Progenitor cell of endocrine pancreas (in vitro differentiated cells): ENCODE measurements at regions not wholly inside any gene's neighbourhood (a gene's known extent, or its start where the extent isn't known, plus 50 kb on each side); places are given as distances from the start of the nearest gene placed in this dataset.
A peak's percentile ranks its signal among the peaks of the same experiment; 100 is the strongest.

Source experiments
- DNase-seq: peaks from one replicate; pipeline ENCODE4 v3.0.0; 2021; ENCODE audit warnings: low spot score; ENCODE audit not compliant: unreplicated experiment
- H3K27ac Mint-ChIP-seq: 2 replicates; pipeline ENCODE4 v1.8.0; 2021; ENCODE audit warnings: mild to moderate bottlenecking, moderate library complexity, mixed read lengths
- H3K27me3 Mint-ChIP-seq: 2 replicates; pipeline ENCODE4 v1.8.0; 2021; ENCODE audit warnings: mixed read lengths
- H3K36me3 Mint-ChIP-seq: 2 replicates; pipeline ENCODE4 v1.8.0; 2022; ENCODE audit warnings: mixed read lengths; ENCODE audit not compliant: insufficient read depth
- H3K4me1 Mint-ChIP-seq: 2 replicates; pipeline ENCODE4 v1.8.0; 2021; ENCODE audit warnings: low read depth, mixed read lengths
- H3K4me3 Mint-ChIP-seq: 2 replicates; pipeline ENCODE4 v1.8.0; 2021; ENCODE audit warnings: low read depth, mild to moderate bottlenecking, moderate library complexity, mixed read lengths
- H3K9me3 Mint-ChIP-seq: 2 replicates; pipeline ENCODE4 v1.8.0; 2021; ENCODE audit warnings: low read depth, mixed read lengths
- CTCF ChIP-seq: fragments of 200-600 bp; sonication (generic); IDR thresholded peaks from one replicate; pipeline ENCODE4 v1.5.0; 2021; ENCODE audit warnings: antibody characterized with exemption, mild to moderate bottlenecking; ENCODE audit not compliant: unreplicated experiment

GRCh38 chr3:83902787-83903533, 1055.8 kb upstream of the CADM2 start:
- H3K27ac Mint-ChIP-seq: no peak overlapping the region
- no peaks in the 10 kb centered on the region for H3K27me3 Mint-ChIP-seq

GRCh38 chr3:83913381-83913780, 1045.4 kb upstream of the CADM2 start:
- no peaks in the 10 kb centered on the region for H3K9me3 Mint-ChIP-seq
- DNase-seq: no peak
- H3K27ac Mint-ChIP-seq: no peak overlapping the region
- H3K4me3 Mint-ChIP-seq: no peak overlapping the region
- no peaks in the 10 kb centered on the region for H3K4me1 Mint-ChIP-seq
- no peaks in the 10 kb centered on the region for H3K36me3 Mint-ChIP-seq
- H3K27me3 Mint-ChIP-seq: no peaks in the 10 kb centered on the region
- TF ChIP-seq CTCF: no peak

More at GRCh38 chr3:83902787-83903533, 1055.8 kb upstream of the CADM2 start:
- DNase-seq: no peak
- no peak for TF ChIP-seq CTCF
- H3K4me1 Mint-ChIP-seq: no peaks in the 10 kb centered on the region
- H3K36me3 Mint-ChIP-seq: no peaks in the 10 kb centered on the region
- no peak overlapping the region for H3K4me3 Mint-ChIP-seq
- no peaks in the 10 kb centered on the region for H3K9me3 Mint-ChIP-seq

GRCh38 chr3:83926291-83926690, 1032.5 kb upstream of the CADM2 start:
- peaks cover 16% of the 10 kb centered on the region for H3K9me3 Mint-ChIP-seq
- H3K36me3 Mint-ChIP-seq: no peaks in the 10 kb centered on the region
- TF ChIP-seq CTCF: no peak
- H3K27ac Mint-ChIP-seq: no peak overlapping the region
- no peaks in the 10 kb centered on the region for H3K27me3 Mint-ChIP-seq
- no peak overlapping the region for H3K4me3 Mint-ChIP-seq
- DNase-seq: no peak
- no peaks in the 10 kb centered on the region for H3K4me1 Mint-ChIP-seq

- H3K9me3 Mint-ChIP-seq: peaks cover 22% of the 10 kb centered on the region
- H3K4me1 Mint-ChIP-seq: no peaks in the 10 kb centered on the region
- H3K36me3 Mint-ChIP-seq: no peaks in the 10 kb centered on the region
- no peak overlapping the region for H3K4me3 Mint-ChIP-seq
- TF ChIP-seq CTCF: peak; percentile 31
- no peak overlapping the region for H3K27ac Mint-ChIP-seq
- H3K27me3 Mint-ChIP-seq: no peaks in the 10 kb centered on the region
- DNase-seq: no peak
These were observed 1030.4 kb upstream of the CADM2 start for GRCh38 chr3:83928391-83928790.

- no peak for DNase-seq
- H3K27ac Mint-ChIP-seq: no peak overlapping the region
- no peaks in the 10 kb centered on the region for H3K4me1 Mint-ChIP-seq
- no peaks in the 10 kb centered on the region for H3K36me3 Mint-ChIP-seq
- H3K27me3 Mint-ChIP-seq: no peaks in the 10 kb centered on the region
- no peak overlapping the region for H3K4me3 Mint-ChIP-seq
- no peak for TF ChIP-seq CTCF
- peaks cover 22% of the 10 kb centered on the region for H3K9me3 Mint-ChIP-seq
These were observed 1029.9 kb upstream of the CADM2 start for GRCh38 chr3:83928903-83929302.
